Spleen (tissue), 11 donors: ENCODE measurements at regions not wholly inside any gene's neighbourhood (a gene's known extent, or its start where the extent isn't known, plus 50 kb on each side); places are given as distances from the start of the nearest gene placed in this dataset.

ENCODE experiments used
- DNase-seq: peaks from one replicate; pipeline ENCODE4 v3.0.0-alpha.2; 2020
- H3K27ac ChIP-seq, 8 donors: fragments of 200-600 bp; sonication (generic) in 7 of 8; 1 replicate in 4 of 8; 2 replicates in 4 of 8; pipeline versions ENCODE4 v1.5.0 to v1.8.0; 2016 to 2021; ENCODE audit warnings: inconsistent platforms in 4 of 8, mild to moderate bottlenecking in 4 of 8, moderate library complexity in 1 of 8
- H3K27me3 ChIP-seq, 7 donors: fragments of 200-600 bp; sonication (generic) in 6 of 7; replicated peaks in 1 of 7; 1 replicate in 4 of 7; 2 replicates in 3 of 7; pipeline versions ENCODE4 v1.5.0 to v1.8.0; 2016 to 2021; ENCODE audit warnings: inconsistent platforms in 3 of 7, mild to moderate bottlenecking in 1 of 7
- H3K36me3 ChIP-seq, 6 donors: fragments of 200-600 bp; sonication (generic) in 5 of 6; 1 replicate in 4 of 6; 2 replicates in 2 of 6; pipeline versions ENCODE4 v1.5.0 to v1.8.0; 2016 to 2021; ENCODE audit warnings: inconsistent platforms in 2 of 6
- H3K4me1 ChIP-seq, 6 donors: fragments of 200-600 bp; sonication (generic) in 5 of 6; 1 replicate in 3 of 6; 2 replicates in 3 of 6; pipeline versions ENCODE4 v1.5.0 to v1.8.0; 2016 to 2021; ENCODE audit warnings: inconsistent platforms in 3 of 6
- H3K4me3 ChIP-seq, 8 donors: fragments of 200-600 bp; sonication (generic) in 7 of 8; 1 replicate in 4 of 8; 2 replicates in 4 of 8; pipeline versions ENCODE4 v1.5.0 to v1.8.0; 2016 to 2021; ENCODE audit warnings: inconsistent platforms in 4 of 8, mild to moderate bottlenecking in 4 of 8, moderate library complexity in 2 of 8
- H3K9me3 ChIP-seq, 8 donors: fragments of 200-600 bp; sonication (generic) in 7 of 8; 1 replicate in 4 of 8; 2 replicates in 4 of 8; pipeline versions ENCODE4 v1.5.0 to v1.8.0; 2016 to 2021; ENCODE audit warnings: inconsistent platforms in 4 of 8
- POLR2A ChIP-seq, 3 donors: fragments of 450-650 bp; IDR thresholded peaks; one replicate each; pipeline ENCODE4 v1.5.1; 2017; ENCODE audit warnings: antibody characterized with exemption in 3 of 3, mild to moderate bottlenecking in 1 of 3
- POLR2AphosphoS5 ChIP-seq, 3 donors: sonication (generic); formaldehyde crosslinking; IDR thresholded peaks; one replicate each; pipeline ENCODE4 v1.5.1; 2017; ENCODE audit warnings: antibody characterized with exemption in 3 of 3
- WGBS, 5 donors: extraction: QIAGEN DNeasy Blood & Tissue Kit in 3 of 5; methylation state at CpG; one replicate each; pipeline versions ENCODE4 v1.1.5 to v1.1.7; 2013 to 2018; 5-methylcytosine and 5-hydroxymethylcytosine counted together
- intact Hi-C: fragments of 100-400 bp; cut with DNase I; formaldehyde crosslinking; loops from one replicate; pipeline ENCODE4 v1.15.0; 2023; ENCODE audit warnings: low total_unique reads
- TF ChIP-seq, protein P1 (sequence below), 11 experiments: fragments of 200-600 bp in 7 of 11; fragments of 450-650 bp in 4 of 11; sonication (generic) in 4 of 11; IDR thresholded peaks in 8 of 11; conservative IDR thresholded peaks in 3 of 11; 1 replicate in 7 of 11; 2 replicates in 4 of 11; pipeline versions ENCODE4 v1.4.0 to v1.8.0; 2016 to 2021; ENCODE audit warnings: antibody characterized with exemption in 11 of 11, inconsistent platforms in 4 of 11, mild to moderate bottlenecking in 1 of 11
- donor health status: healthy with polysubstance abuse.
- donor health status: DM: no; HTN: no; CAD: no; lungs with moderate emphysema.
- donor health status: DM: no; HTN: no; CAD: no.
- donor health status: Bipolar disorder and iron deficiency.
- donor health status: healthy.
- donor health status: DM: no; HTN: no; CAD: no.
- donor health status: DM: yes; HTN: yes; CAD: no.

DNA sequence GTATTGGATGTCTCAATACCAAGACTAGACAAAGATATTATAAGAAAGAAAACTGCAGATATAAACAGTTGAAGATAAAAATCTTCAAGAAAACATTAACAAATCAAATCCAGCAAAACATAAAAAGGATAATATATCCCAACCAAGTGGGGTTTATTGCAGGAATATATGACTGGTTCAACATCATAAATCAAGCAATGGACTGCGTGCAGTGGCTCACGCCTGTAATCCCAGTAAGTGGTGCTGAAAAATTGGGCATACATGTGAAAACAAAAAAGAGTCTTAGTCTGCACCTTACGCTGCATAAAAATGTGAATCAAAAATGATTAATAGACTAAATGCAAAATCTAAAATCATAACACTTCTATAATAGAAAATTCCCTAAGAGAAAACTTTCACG lies 112.9 kb upstream of the PDE4B start:
- Histone ChIP-seq H3K4me3 (no peak overlapping the region), H3K36me3 (no peaks in the 10 kb centered on the region), H3K27me3 (no peaks in the 10 kb centered on the region), H3K4me1 (no peaks in the 10 kb centered on the region), H3K9me3 (no peaks in the 10 kb centered on the region), H3K27ac (no peak overlapping the region)
- intact Hi-C loops: loop anchor here (10.0 kb wide), 2 partner anchors 625 to 995 kb away; no protein-coding TSS in a partner anchor
- 88 to 97% (median 93%) methylated on average over 4 of the region's 4 CpGs for WGBS, 5 donors
- no peak for TF ChIP-seq POLR2A (IDR thresholded peaks at IDR 0.05)
- TF ChIP-seq, protein P1, sequence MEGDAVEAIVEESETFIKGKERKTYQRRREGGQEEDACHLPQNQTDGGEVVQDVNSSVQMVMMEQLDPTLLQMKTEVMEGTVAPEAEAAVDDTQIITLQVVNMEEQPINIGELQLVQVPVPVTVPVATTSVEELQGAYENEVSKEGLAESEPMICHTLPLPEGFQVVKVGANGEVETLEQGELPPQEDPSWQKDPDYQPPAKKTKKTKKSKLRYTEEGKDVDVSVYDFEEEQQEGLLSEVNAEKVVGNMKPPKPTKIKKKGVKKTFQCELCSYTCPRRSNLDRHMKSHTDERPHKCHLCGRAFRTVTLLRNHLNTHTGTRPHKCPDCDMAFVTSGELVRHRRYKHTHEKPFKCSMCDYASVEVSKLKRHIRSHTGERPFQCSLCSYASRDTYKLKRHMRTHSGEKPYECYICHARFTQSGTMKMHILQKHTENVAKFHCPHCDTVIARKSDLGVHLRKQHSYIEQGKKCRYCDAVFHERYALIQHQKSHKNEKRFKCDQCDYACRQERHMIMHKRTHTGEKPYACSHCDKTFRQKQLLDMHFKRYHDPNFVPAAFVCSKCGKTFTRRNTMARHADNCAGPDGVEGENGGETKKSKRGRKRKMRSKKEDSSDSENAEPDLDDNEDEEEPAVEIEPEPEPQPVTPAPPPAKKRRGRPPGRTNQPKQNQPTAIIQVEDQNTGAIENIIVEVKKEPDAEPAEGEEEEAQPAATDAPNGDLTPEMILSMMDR (IDR thresholded peaks at IDR 0.05 in 8 of 11, conservative IDR thresholded peaks at IDR 0.05 in 3 of 11): no peak
- no peak for TF ChIP-seq POLR2AphosphoS5 (IDR thresholded peaks at IDR 0.05)
- DNase-seq: no peak

DNA sequence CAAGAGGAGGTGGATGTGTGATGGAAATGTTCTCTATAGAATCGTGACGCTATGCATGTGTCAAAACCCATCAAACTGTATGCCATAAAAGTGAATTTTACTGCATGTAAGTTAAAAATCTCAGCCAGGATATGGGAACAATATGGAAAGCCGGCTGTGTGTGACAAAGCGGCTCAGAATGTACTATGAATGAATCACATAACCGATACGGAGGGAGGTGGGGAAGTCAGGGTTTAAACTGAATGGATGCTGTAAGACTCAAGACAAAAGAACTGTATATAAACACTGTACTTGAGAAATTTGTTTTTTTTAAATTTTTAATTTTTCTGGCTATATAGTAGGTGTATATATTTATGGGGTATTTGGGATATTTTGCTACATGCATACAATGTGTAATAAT lies 111.6 kb upstream of the PDE4B start:
- Histone ChIP-seq H3K9me3 (no peaks in the 10 kb centered on the region), H3K27ac (no peak overlapping the region), H3K36me3 (no peaks in the 10 kb centered on the region), H3K27me3 (peaks cover 0 to 5% (median 0%) of the 10 kb centered on the region in 7 donors), H3K4me1 (no peaks in the 10 kb centered on the region), H3K4me3 (no peak overlapping the region)
- no peak for DNase-seq
- WGBS, 5 donors: 81 to 93% (median 91%) methylated on average over 6 of the region's 6 CpGs
- no peak for TF ChIP-seq POLR2AphosphoS5 (IDR thresholded peaks at IDR 0.05)
- TF ChIP-seq POLR2A (IDR thresholded peaks at IDR 0.05): no peak
- TF ChIP-seq, protein P1 (IDR thresholded peaks at IDR 0.05 in 8 of 11, conservative IDR thresholded peaks at IDR 0.05 in 3 of 11): no peak
- intact Hi-C loops: loop anchor here (10.0 kb wide), 2 partner anchors 626 to 996 kb away; no protein-coding TSS in a partner anchor

DNA sequence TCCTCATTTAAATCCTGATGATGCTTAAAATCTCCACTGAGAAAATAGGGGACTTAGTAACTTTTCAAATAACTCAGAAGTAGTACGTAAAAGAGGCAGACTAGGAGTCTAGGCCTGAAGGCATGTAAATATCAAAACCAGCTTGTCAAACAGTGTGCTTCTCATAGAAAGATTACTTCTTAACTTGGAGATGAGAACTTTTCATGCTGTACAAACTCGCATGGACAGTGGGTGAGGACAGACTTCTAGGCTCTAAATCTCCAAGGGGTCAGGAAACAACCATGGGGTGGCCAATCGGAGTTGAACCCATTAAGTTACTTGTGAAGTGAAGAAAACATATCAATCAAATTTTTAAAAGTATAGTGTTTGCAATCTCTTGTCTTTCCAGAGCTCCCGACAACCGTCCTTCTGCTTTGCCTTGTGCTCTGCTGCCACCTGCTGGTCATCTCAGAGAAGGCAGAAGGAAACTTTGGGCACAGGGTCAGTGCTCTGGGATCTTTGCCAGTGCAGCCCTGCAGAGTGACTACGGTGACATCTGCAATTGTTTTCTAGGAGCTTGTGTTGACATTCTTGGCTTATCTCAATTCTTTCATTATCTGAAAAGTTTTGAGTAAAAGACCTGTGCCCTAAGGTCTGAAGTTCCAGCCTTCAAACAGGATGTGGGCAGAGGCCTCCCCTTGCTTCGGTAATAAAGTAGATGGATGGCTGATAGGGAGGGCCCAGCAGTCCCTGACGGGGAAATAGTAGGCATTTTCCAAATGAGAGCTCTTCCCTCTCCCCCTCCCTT lies 105.1 kb upstream of the PDE4B start:
- no peak overlapping the region for H3K4me3 ChIP-seq
- TF ChIP-seq, protein P1 (IDR thresholded peaks at IDR 0.05 in 8 of 11, conservative IDR thresholded peaks at IDR 0.05 in 3 of 11): peak; percentile 83 to 97 (median 94)
- TF ChIP-seq POLR2A (IDR thresholded peaks at IDR 0.05) (no peak), POLR2AphosphoS5 (IDR thresholded peaks at IDR 0.05) (peak in 2 of 3 donors; percentile 34 to 65)
- peak overlapping the region in 2 of 8 donors; percentile 17 to 33 for H3K27ac ChIP-seq
- no peaks in the 10 kb centered on the region for H3K9me3 ChIP-seq
- intact Hi-C loops: loop anchor here (5.0 to 10.0 kb wide), 4 partner anchors 255 to 1003 kb away; no protein-coding TSS in a partner anchor
- H3K4me1 ChIP-seq: peaks cover 13 to 36% (median 19%) of the 10 kb centered on the region in 6 donors
- no peaks in the 10 kb centered on the region for H3K36me3 ChIP-seq
- DNase-seq: peak; percentile 90
- peaks cover 0 to 11% (median 0%) of the 10 kb centered on the region in 7 donors for H3K27me3 ChIP-seq
- 16 to 20% (median 18%) methylated on average over 8 of the region's 8 CpGs for WGBS, 5 donors

- WGBS, 5 donors: 79 to 94% (median 85%) methylated on average over 4 of the region's 4 CpGs
- H3K27ac ChIP-seq: peak overlapping the region in 2 of 8 donors; percentile 17 to 33
- H3K4me3 ChIP-seq: no peak overlapping the region
- peaks cover 13 to 36% (median 19%) of the 10 kb centered on the region in 6 donors for H3K4me1 ChIP-seq
- no peak for DNase-seq
- no peaks in the 10 kb centered on the region for H3K9me3 ChIP-seq
- TF ChIP-seq POLR2AphosphoS5 (IDR thresholded peaks at IDR 0.05) (no peak), POLR2A (IDR thresholded peaks at IDR 0.05) (no peak)
- TF ChIP-seq, protein P1 (IDR thresholded peaks at IDR 0.05 in 8 of 11, conservative IDR thresholded peaks at IDR 0.05 in 3 of 11): no peak
- no peaks in the 10 kb centered on the region for H3K36me3 ChIP-seq
- intact Hi-C loops: loop anchor here (5.0 to 10.0 kb wide), 4 partner anchors 256 to 1003 kb away; no protein-coding TSS in a partner anchor
- H3K27me3 ChIP-seq: peaks cover 0 to 11% (median 0%) of the 10 kb centered on the region in 7 donors
Observed at GRCh38 chr1:65688215-65688566, 104.5 kb upstream of the PDE4B start.
